ENCODE measurements at regions not wholly inside any gene's neighbourhood (a gene's known extent, or its start where the extent isn't known, plus 50 kb on each side); places are given as distances from the start of the nearest gene placed in this dataset.

- Histone ChIP-seq H3K27ac (no peak overlapping the region), H3K4me3 (ENCODE audit: low read depth, low read length) (no peak overlapping the region), H3K27me3 (replicated peaks) (no peaks in the 10 kb centered on the region), H3K36me3 (replicated peaks) (no peaks in the 10 kb centered on the region)
- in situ Hi-C loops (cut with HindIII; ENCODE audit: low pct_ligation_motif_present, low sequenced_read_pairs) = no loop called here
- no peak for TF ChIP-seq CTCF (IDR thresholded peaks at IDR 0.05; ENCODE audit: low read depth, low read length, missing control alignments)
- no peak for DNase-seq
Measured at GRCh38 chr5:103638979-103639378, 76.4 kb upstream of the NUDT12 start.

- DNase-seq = peak; percentile 15
- TF ChIP-seq CTCF (IDR thresholded peaks at IDR 0.05; ENCODE audit: low read depth, low read length, missing control alignments) = no peak
- Histone ChIP-seq H3K27ac (peak overlapping the region; percentile 48), H3K36me3 (replicated peaks) (no peaks in the 10 kb centered on the region), H3K27me3 (replicated peaks) (no peaks in the 10 kb centered on the region), H3K4me3 (ENCODE audit: low read depth, low read length) (no peak overlapping the region)
- in situ Hi-C loops (cut with HindIII; ENCODE audit: low pct_ligation_motif_present, low sequenced_read_pairs) = no loop called here
Measured at GRCh38 chr5:103624675-103625074, 62.1 kb upstream of the NUDT12 start.

- in situ Hi-C loops (cut with HindIII; ENCODE audit: low pct_ligation_motif_present, low sequenced_read_pairs) = no loop called here
- no peaks in the 10 kb centered on the region for H3K36me3 ChIP-seq (replicated peaks)
- H3K27me3 ChIP-seq (replicated peaks) = no peaks in the 10 kb centered on the region
- H3K4me3 ChIP-seq (ENCODE audit: low read depth, low read length) = no peak overlapping the region
- no peak for TF ChIP-seq CTCF (IDR thresholded peaks at IDR 0.05; ENCODE audit: low read depth, low read length, missing control alignments)
- DNase-seq = peak; percentile 60
- peak overlapping the region; percentile 48 for H3K27ac ChIP-seq
Measured at GRCh38 chr5:103624035-103624480, 61.5 kb upstream of the NUDT12 start.

- no peak for DNase-seq
- TF ChIP-seq CTCF (IDR thresholded peaks at IDR 0.05; ENCODE audit: low read depth, low read length, missing control alignments) = no peak
- H3K4me3 ChIP-seq (ENCODE audit: low read depth, low read length) = no peak overlapping the region
- no peaks in the 10 kb centered on the region for H3K36me3 ChIP-seq (replicated peaks)
- no peak overlapping the region for H3K27ac ChIP-seq
- in situ Hi-C loops (cut with HindIII; ENCODE audit: low pct_ligation_motif_present, low sequenced_read_pairs) = no loop called here
- H3K27me3 ChIP-seq (replicated peaks) = no peaks in the 10 kb centered on the region
Measured at GRCh38 chr5:103623425-103623824, 60.8 kb upstream of the NUDT12 start.

GRCh38 chr5:103621548-103621930 lies 59.0 kb upstream of the NUDT12 start:
- DNase-seq = no peak
- Histone ChIP-seq H3K27ac (no peak overlapping the region), H3K4me3 (ENCODE audit: low read depth, low read length) (no peak overlapping the region), H3K36me3 (replicated peaks) (no peaks in the 10 kb centered on the region), H3K27me3 (replicated peaks) (no peaks in the 10 kb centered on the region)
- in situ Hi-C loops (cut with HindIII; ENCODE audit: low pct_ligation_motif_present, low sequenced_read_pairs) = no loop called here
- no peak for TF ChIP-seq CTCF (IDR thresholded peaks at IDR 0.05; ENCODE audit: low read depth, low read length, missing control alignments)

- Histone ChIP-seq H3K36me3 (replicated peaks) (no peaks in the 10 kb centered on the region), H3K27me3 (replicated peaks) (no peaks in the 10 kb centered on the region), H3K4me3 (ENCODE audit: low read depth, low read length) (no peak overlapping the region), H3K27ac (no peak overlapping the region)
- no peak for TF ChIP-seq CTCF (IDR thresholded peaks at IDR 0.05; ENCODE audit: low read depth, low read length, missing control alignments)
- no peak for DNase-seq
- in situ Hi-C loops (cut with HindIII; ENCODE audit: low pct_ligation_motif_present, low sequenced_read_pairs) = no loop called here
Measured at GRCh38 chr5:103620851-103621547, 58.4 kb upstream of the NUDT12 start.
